ENCODE measurements at regions not wholly inside any gene's neighbourhood (a gene's known extent, or its start where the extent isn't known, plus 50 kb on each side); places are given as distances from the start of the nearest gene placed in this dataset.

GRCh38 chr20:18919996-18920395 lies 106.4 kb downstream of the SCP2D1 start:
- no peak for TF ChIP-seq JUND (IDR thresholded peaks at IDR 0.05; ENCODE audit: low read depth)
- no peak for DNase-seq (ENCODE audit: low read depth in 1 of 2, low spot score in 1 of 2)
- in situ Hi-C loops (cut with HindIII; ENCODE audit: low pct_unique_long_range_greater_than_20kb, low sequenced_read_pairs) = no loop called here

DNA sequence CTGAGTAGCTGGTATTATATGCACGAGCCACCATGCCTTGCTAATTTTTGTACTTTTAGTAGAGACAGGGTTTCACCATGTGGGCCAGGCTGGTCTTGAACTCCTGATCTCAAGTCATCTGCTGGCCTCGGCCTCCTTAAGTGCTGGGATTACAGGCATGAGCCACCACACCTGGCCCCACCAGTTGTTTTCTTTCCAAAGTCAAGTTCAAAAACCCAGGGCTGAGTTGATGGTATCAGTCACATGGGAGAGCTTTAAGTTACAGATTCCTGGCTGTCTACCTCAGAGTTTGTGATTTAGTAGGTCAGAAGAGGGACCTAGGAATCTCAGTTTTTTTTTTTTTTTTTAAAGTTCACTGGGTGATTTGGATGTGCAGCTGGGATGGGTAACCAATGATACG lies 107.7 kb downstream of the SCP2D1 start:
- TF ChIP-seq JUND (IDR thresholded peaks at IDR 0.05; ENCODE audit: low read depth) = no peak
- DNase-seq (ENCODE audit: low read depth in 1 of 2, low spot score in 1 of 2) = no peak
- in situ Hi-C loops (cut with HindIII; ENCODE audit: low pct_unique_long_range_greater_than_20kb, low sequenced_read_pairs) = no loop called here

DNA sequence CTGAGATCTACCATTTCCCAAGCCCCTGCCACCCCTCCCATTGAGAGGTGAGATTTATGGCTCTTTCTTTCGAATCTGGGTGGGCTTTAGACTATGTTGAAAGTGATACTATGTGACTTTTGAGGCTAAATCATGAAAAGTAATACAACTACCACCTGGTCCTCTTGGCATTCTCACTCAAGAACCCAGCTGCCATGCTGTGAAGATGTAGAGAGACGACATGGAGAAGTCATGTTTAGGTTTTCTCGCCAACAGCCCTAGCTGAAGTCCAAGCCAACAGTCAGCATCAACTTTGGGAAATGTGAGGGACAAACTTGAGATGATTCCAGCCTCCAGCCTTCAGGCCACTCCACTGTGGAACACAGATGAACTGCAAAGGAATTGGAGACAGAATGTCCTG lies 108.7 kb downstream of the SCP2D1 start:
- DNase-seq (ENCODE audit: low read depth in 1 of 2, low spot score in 1 of 2) = no peak
- no peak for TF ChIP-seq JUND (IDR thresholded peaks at IDR 0.05; ENCODE audit: low read depth)
- in situ Hi-C loops (cut with HindIII; ENCODE audit: low pct_unique_long_range_greater_than_20kb, low sequenced_read_pairs) = no loop called here

GRCh38 chr20:18922898-18923297 lies 109.3 kb downstream of the SCP2D1 start:
- DNase-seq (ENCODE audit: low read depth in 1 of 2, low spot score in 1 of 2) = no peak
- in situ Hi-C loops (cut with HindIII; ENCODE audit: low pct_unique_long_range_greater_than_20kb, low sequenced_read_pairs) = no loop called here
- TF ChIP-seq JUND (IDR thresholded peaks at IDR 0.05; ENCODE audit: low read depth) = no peak

DNA sequence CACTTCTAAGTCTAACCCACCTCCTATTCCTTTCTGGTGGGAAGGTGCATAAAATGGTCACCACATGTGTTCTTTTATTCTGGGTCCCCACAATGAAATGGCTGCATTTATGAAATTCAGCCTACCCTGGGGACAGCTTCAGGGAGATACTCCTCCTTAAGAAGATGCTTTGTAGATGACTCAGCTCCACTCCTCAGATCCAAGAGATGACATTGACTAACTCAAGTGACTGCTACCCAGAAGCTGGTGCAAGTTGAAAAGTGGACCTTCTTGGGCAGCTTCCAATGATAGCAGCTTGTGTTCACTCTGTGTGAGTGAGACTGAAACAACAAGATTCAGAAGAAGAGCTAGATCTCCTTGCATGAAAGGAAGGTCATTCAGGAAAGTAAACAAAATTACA lies 113.4 kb downstream of the SCP2D1 start:
- in situ Hi-C loops (cut with HindIII; ENCODE audit: low pct_unique_long_range_greater_than_20kb, low sequenced_read_pairs) = no loop called here
- no peak for TF ChIP-seq JUND (IDR thresholded peaks at IDR 0.05; ENCODE audit: low read depth)
- no peak for DNase-seq (ENCODE audit: low read depth in 1 of 2, low spot score in 1 of 2)

- no peak for TF ChIP-seq JUND (IDR thresholded peaks at IDR 0.05; ENCODE audit: low read depth)
- no peak for DNase-seq (ENCODE audit: low read depth in 1 of 2, low spot score in 1 of 2)
- in situ Hi-C loops (cut with HindIII; ENCODE audit: low pct_unique_long_range_greater_than_20kb, low sequenced_read_pairs) = no loop called here
Measured at GRCh38 chr20:18928626-18929025, 115.0 kb downstream of the SCP2D1 start.

- in situ Hi-C loops (cut with HindIII; ENCODE audit: low pct_unique_long_range_greater_than_20kb, low sequenced_read_pairs) = no loop called here
Measured at GRCh38 chr20:18929800-18930199, 116.2 kb downstream of the SCP2D1 start.

DNA sequence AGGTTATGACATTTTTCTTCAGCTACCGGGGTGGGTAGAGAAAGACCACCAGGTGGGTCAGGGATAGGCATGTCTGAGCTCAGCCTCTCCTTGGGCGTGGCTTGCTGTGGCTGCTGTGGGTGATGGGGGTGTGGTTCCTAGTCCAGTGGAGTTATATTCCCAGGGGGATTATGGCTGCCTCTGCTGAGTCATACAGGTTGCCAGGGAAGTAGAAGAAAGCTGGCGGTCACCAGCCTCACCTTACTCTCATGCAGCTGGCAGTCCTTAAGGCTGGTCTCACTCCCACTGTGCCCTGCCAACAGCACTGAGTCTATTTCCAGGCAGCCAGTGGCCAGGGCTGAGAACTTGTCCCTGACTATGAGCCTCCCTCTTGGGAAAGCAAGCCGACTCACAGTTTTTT lies 130.0 kb downstream of the SCP2D1 start:
- DNase-seq (ENCODE audit: low read depth in 1 of 2, low spot score in 1 of 2) = no peak

More at GRCh38 chr20:18929800-18930199, 116.2 kb downstream of the SCP2D1 start:
- DNase-seq (ENCODE audit: low read depth in 1 of 2, low spot score in 1 of 2) = no peak
- TF ChIP-seq JUND (IDR thresholded peaks at IDR 0.05; ENCODE audit: low read depth) = no peak

DNA sequence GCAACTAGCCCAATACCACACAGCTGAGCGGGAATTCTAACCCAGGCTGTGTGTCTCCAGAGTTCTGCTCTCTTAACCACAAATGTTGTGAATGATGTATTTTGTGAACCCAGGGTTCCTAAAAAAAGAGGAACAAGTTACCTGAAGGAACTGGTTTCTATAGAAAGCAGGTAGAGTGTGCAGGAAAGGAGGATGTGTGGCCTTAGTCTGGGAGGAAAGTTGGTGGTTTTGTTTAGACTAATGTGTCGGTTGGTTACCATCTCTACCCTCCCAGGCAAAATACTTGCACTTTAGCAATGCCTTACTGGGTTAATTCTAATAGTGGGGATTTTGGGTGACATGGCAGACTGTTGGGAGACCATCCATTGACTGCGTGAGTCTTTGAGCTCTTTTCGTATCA lies 143.3 kb downstream of the SCP2D1 start:
- in situ Hi-C loops (cut with HindIII; ENCODE audit: low pct_unique_long_range_greater_than_20kb, low sequenced_read_pairs) = no loop called here
- no peak for TF ChIP-seq JUND (IDR thresholded peaks at IDR 0.05; ENCODE audit: low read depth)
- DNase-seq (ENCODE audit: low read depth in 1 of 2, low spot score in 1 of 2) = no peak

More for the DNA sequence above, 130.0 kb downstream of the SCP2D1 start:
- in situ Hi-C loops (cut with HindIII; ENCODE audit: low pct_unique_long_range_greater_than_20kb, low sequenced_read_pairs) = no loop called here
- no peak for TF ChIP-seq JUND (IDR thresholded peaks at IDR 0.05; ENCODE audit: low read depth)

- TF ChIP-seq JUND (IDR thresholded peaks at IDR 0.05; ENCODE audit: low read depth) = no peak
- DNase-seq (ENCODE audit: low read depth in 1 of 2, low spot score in 1 of 2) = no peak
- in situ Hi-C loops (cut with HindIII; ENCODE audit: low pct_unique_long_range_greater_than_20kb, low sequenced_read_pairs) = no loop called here
Measured at GRCh38 chr20:18957328-18957727, 143.7 kb downstream of the SCP2D1 start.

GRCh38 chr20:18971121-18971520 lies 157.5 kb downstream of the SCP2D1 start:
- in situ Hi-C loops (cut with HindIII; ENCODE audit: low pct_unique_long_range_greater_than_20kb, low sequenced_read_pairs) = no loop called here
- no peak for DNase-seq (ENCODE audit: low read depth in 1 of 2, low spot score in 1 of 2)
- TF ChIP-seq JUND (IDR thresholded peaks at IDR 0.05; ENCODE audit: low read depth) = no peak

GRCh38 chr20:18971574-18971973 lies 158.0 kb downstream of the SCP2D1 start:
- peak in 1 of 2 experiments; percentile 28 for DNase-seq (ENCODE audit: low read depth in 1 of 2, low spot score in 1 of 2)
- in situ Hi-C loops (cut with HindIII; ENCODE audit: low pct_unique_long_range_greater_than_20kb, low sequenced_read_pairs) = no loop called here
- TF ChIP-seq JUND (IDR thresholded peaks at IDR 0.05; ENCODE audit: low read depth) = no peak

DNA sequence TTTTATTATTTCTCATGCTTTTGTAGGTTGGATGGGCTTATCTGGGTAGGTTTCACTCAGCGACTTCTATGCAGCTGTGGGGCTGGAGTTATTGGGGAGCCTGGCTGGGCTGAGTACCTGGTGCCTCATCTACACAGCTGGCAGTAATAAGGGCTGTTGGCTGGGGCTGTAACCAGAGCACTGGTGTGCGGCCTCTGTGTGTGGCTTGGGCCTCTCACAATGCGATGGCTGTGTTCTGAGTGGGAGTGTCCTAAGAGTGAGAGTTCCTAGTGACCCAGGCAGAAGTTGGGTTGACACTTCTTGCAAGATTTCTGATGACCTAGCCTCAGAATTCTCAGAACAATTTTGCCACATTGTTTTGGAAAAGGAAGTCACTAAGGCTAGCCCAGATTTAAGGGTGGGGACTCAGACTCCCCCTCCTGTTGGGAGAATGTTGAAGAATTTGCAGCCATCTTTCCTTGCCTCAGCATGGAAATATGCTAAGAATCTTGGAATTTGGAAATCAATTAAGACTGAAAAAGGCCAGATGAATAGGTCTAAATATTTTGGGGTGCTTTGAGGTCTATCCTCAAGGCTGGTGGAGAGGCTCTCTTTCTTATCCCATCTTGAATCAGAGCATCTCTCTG lies 158.8 kb downstream of the SCP2D1 start:
- no peak for TF ChIP-seq JUND (IDR thresholded peaks at IDR 0.05; ENCODE audit: low read depth)
- in situ Hi-C loops (cut with HindIII; ENCODE audit: low pct_unique_long_range_greater_than_20kb, low sequenced_read_pairs) = no loop called here
- no peak for DNase-seq (ENCODE audit: low read depth in 1 of 2, low spot score in 1 of 2)

DNA sequence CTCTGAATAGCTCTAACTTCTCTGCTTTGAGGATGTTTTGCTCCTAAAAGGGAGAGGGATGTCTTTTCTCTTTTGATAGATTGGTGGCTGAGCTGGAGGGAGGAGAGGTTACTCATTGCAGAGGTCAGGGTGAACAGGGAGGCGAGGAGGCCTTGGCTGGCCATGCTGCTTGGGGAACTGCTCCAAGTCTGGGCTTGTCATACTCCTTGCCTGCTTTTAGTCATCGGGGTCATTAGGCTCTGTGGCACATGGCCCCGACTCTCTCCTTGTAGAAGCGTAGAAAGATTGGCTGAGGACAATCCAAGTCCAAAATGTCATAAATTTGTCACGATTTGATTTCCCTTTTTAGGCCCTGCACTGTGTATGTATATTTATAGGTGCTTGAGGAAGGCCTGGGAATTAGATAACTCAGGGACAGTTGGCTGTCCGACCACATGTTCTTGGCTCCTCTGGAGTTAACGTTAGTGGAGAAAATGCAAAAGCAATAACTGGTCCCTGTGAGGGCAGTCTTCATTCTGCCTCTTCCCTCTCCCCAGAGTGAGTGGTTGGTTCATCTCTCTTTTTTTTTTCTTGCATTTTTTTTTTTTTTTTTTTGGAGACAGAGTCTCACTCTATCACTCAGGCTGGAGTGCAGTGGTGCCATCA lies 160.1 kb downstream of the SCP2D1 start:
- TF ChIP-seq JUND (IDR thresholded peaks at IDR 0.05; ENCODE audit: low read depth) = no peak
- in situ Hi-C loops (cut with HindIII; ENCODE audit: low pct_unique_long_range_greater_than_20kb, low sequenced_read_pairs) = no loop called here
- no peak for DNase-seq (ENCODE audit: low read depth in 1 of 2, low spot score in 1 of 2)
